Body of pancreas (tissue), 4 donors: ENCODE measurements at regions not wholly inside any gene's neighbourhood (a gene's known extent, or its start where the extent isn't known, plus 50 kb on each side); places are given as distances from the start of the nearest gene placed in this dataset.

Experiments
- CTCF ChIP-seq, 7 experiments: fragments of 450-650 bp in 4 of 7; fragments of 200-600 bp in 3 of 7; sonication (generic) in 3 of 7; IDR thresholded peaks; one replicate each; pipeline ENCODE4 v1.5.1; 2016 to 2019; ENCODE audit warnings: antibody characterized with exemption in 7 of 7
- POLR2A ChIP-seq, 3 donors: fragments of 450-650 bp; IDR thresholded peaks; one replicate each; pipeline ENCODE4 v1.6.1; 2016; ENCODE audit warnings: antibody characterized with exemption in 3 of 3, mild to moderate bottlenecking in 2 of 3

GRCh38 chr9:108053555-108054061 is 564.0 kb upstream of the KLF4 start:
- TF ChIP-seq CTCF (IDR thresholded peaks at IDR 0.05) (no peak), POLR2A (IDR thresholded peaks at IDR 0.05) (no peak)
